Naive thymus-derived CD4-positive, alpha-beta T cell (primary cell): ENCODE measurements at regions not wholly inside any gene's neighbourhood (a gene's known extent, or its start where the extent isn't known, plus 50 kb on each side); places are given as distances from the start of the nearest gene placed in this dataset.

Experiments
- ATAC-seq: fragments of 150-1000 bp; cut with Tn5 transposase; 2 replicates; pipeline ENCODE4 v1.10.0; 2021; ENCODE audit warnings: mild to moderate bottlenecking, moderate library complexity
- CTCF ChIA-PET: fragments of 350-600 bp; sonication (Branson Sonifier 250); formaldehyde crosslinking; loops from one replicate; lab custom pipeline; 2021; ENCODE audit warnings: antibody characterized with exemption; lab: Charles Lee
- POLR2A ChIA-PET: fragments of 350-600 bp; sonication (Branson Sonifier 250); formaldehyde crosslinking; loops from one replicate; lab custom pipeline; 2021; ENCODE audit warnings: antibody characterized with exemption, inconsistent platforms; lab: Charles Lee
- DNase-seq, 9 donors: peaks; one replicate each; pipeline versions ENCODE4 v3.0.0 to v3.0.0-alpha.2; 2020 to 2022; ENCODE audit warnings: mixed read lengths in 1 of 9
- H3K27ac ChIP-seq: one replicate; pipeline ENCODE4 v1.7.0; 2013; ENCODE audit warnings: mild to moderate bottlenecking, low read depth, low read length, moderate library complexity
- H3K27me3 ChIP-seq, 2 donors: one replicate each; pipeline ENCODE4 v1.7.0; 2013; ENCODE audit warnings: low read length in 2 of 2, mild to moderate bottlenecking in 2 of 2, moderate library complexity in 2 of 2; ENCODE audit not compliant: control insufficient read depth in 2 of 2, insufficient read depth in 2 of 2
- H3K36me3 ChIP-seq, 3 experiments: 1 replicate in 2 of 3; 2 replicates in 1 of 3; pipeline ENCODE4 v1.7.0; 2013; ENCODE audit warnings: low read length in 3 of 3, mild to moderate bottlenecking in 3 of 3, moderate library complexity in 1 of 3; ENCODE audit not compliant: insufficient read depth in 3 of 3, control insufficient read depth in 2 of 3
- H3K4me1 ChIP-seq, 2 donors: one replicate each; pipeline ENCODE4 v1.7.0; 2013; ENCODE audit warnings: low read length in 2 of 2, mild to moderate bottlenecking in 2 of 2, moderate library complexity in 1 of 2; ENCODE audit not compliant: control insufficient read depth in 2 of 2, insufficient read depth in 2 of 2
- H3K4me3 ChIP-seq: 2 replicates; pipeline ENCODE4 v1.7.0; 2013; ENCODE audit warnings: mild to moderate bottlenecking, low read length
- H3K9me3 ChIP-seq, 3 experiments: 1 replicate in 2 of 3; 2 replicates in 1 of 3; pipeline ENCODE4 v1.7.0; 2013; ENCODE audit warnings: low read length in 3 of 3; ENCODE audit not compliant: control insufficient read depth in 2 of 3
- H3K27ac Mint-ChIP-seq, 9 donors: one replicate each; pipeline ENCODE4 v1.8.0; 2020 to 2022; ENCODE audit warnings: mixed read lengths in 9 of 9, mild to moderate bottlenecking in 8 of 9, moderate library complexity in 5 of 9, inconsistent platforms in 2 of 9
- H3K27me3 Mint-ChIP-seq, 5 donors: one replicate each; pipeline ENCODE4 v1.8.0; 2021 to 2022; ENCODE audit warnings: mixed read lengths in 5 of 5, mild to moderate bottlenecking in 1 of 5
- H3K36me3 Mint-ChIP-seq, 5 donors: one replicate each; pipeline ENCODE4 v1.8.0; 2020 to 2022; ENCODE audit warnings: mixed read lengths in 5 of 5, mild to moderate bottlenecking in 3 of 5, inconsistent platforms in 1 of 5
- H3K4me1 Mint-ChIP-seq, 7 donors: one replicate each; pipeline ENCODE4 v1.8.0; 2020 to 2022; ENCODE audit warnings: mixed read lengths in 7 of 7, mild to moderate bottlenecking in 3 of 7, inconsistent platforms in 1 of 7
- H3K4me3 Mint-ChIP-seq, 10 donors: one replicate each; pipeline ENCODE4 v1.8.0; 2020 to 2022; ENCODE audit warnings: mild to moderate bottlenecking in 10 of 10, mixed read lengths in 10 of 10, moderate library complexity in 6 of 10, inconsistent platforms in 2 of 10
- H3K9me3 Mint-ChIP-seq, 11 donors: one replicate each; pipeline ENCODE4 v1.8.0; 2020 to 2022; ENCODE audit warnings: mixed read lengths in 11 of 11, mild to moderate bottlenecking in 4 of 11, inconsistent platforms in 1 of 11, moderate library complexity in 1 of 11
- intact Hi-C, 2 donors: fragments of 100-400 bp; cut with micrococcal nuclease; formaldehyde crosslinking; loops; one replicate each; pipeline ENCODE4 v1.15.1; 2023

- ChIA-PET POLR2A (no interaction called here), CTCF (no interaction called here)
- Histone ChIP-seq H3K9me3 (no peaks in the 10 kb centered on the region), H3K36me3 (no peaks in the 10 kb centered on the region), H3K4me1 (no peaks in the 10 kb centered on the region), H3K4me3 (no peak overlapping the region), H3K27ac (no peak overlapping the region), H3K27me3 (no peaks in the 10 kb centered on the region)
- Mint-ChIP-seq H3K27me3 (no peaks in the 10 kb centered on the region), H3K4me3 (no peak overlapping the region), H3K36me3 (peaks cover 0 to 4% (median 0%) of the 10 kb centered on the region in 5 donors), H3K27ac (no peak overlapping the region), H3K9me3 (peaks cover 0 to 10% (median 4%) of the 10 kb centered on the region in 11 donors), H3K4me1 (no peaks in the 10 kb centered on the region)
- DNase-seq: no peak
- ATAC-seq: no peak
- intact Hi-C loops: no loop called here
Measured at GRCh38 chr5:17361331-17361730, 136.7 kb upstream of the TAF11L2 start.

- Histone ChIP-seq H3K4me3 (no peak overlapping the region), H3K27me3 (no peaks in the 10 kb centered on the region), H3K4me1 (no peaks in the 10 kb centered on the region), H3K27ac (no peak overlapping the region), H3K36me3 (no peaks in the 10 kb centered on the region), H3K9me3 (no peaks in the 10 kb centered on the region)
- H3K27me3 Mint-ChIP-seq: no peaks in the 10 kb centered on the region
- ATAC-seq (no peak), DNase-seq (no peak)
- POLR2A ChIA-PET: no interaction called here
- H3K36me3 Mint-ChIP-seq: peaks cover 0 to 4% (median 0%) of the 10 kb centered on the region in 5 donors
- H3K27ac Mint-ChIP-seq: no peak overlapping the region
- no peaks in the 10 kb centered on the region for H3K4me1 Mint-ChIP-seq
- intact Hi-C loops: no loop called here
- H3K9me3 Mint-ChIP-seq: peaks cover 0 to 5% (median 3%) of the 10 kb centered on the region in 11 donors
- H3K4me3 Mint-ChIP-seq: no peak overlapping the region
- CTCF ChIA-PET: no interaction called here
Measured at GRCh38 chr5:17364987-17365810, 132.8 kb upstream of the TAF11L2 start.

- no peak overlapping the region for H3K27ac Mint-ChIP-seq
- CTCF ChIA-PET: no interaction called here
- H3K4me3 Mint-ChIP-seq: no peak overlapping the region
- POLR2A ChIA-PET: no interaction called here
- Histone ChIP-seq H3K9me3 (no peaks in the 10 kb centered on the region), H3K36me3 (no peaks in the 10 kb centered on the region), H3K4me1 (no peaks in the 10 kb centered on the region), H3K4me3 (no peak overlapping the region), H3K27me3 (no peaks in the 10 kb centered on the region), H3K27ac (no peak overlapping the region)
- peaks cover 0 to 8% (median 4%) of the 10 kb centered on the region in 11 donors for H3K9me3 Mint-ChIP-seq
- ATAC-seq (no peak), DNase-seq (no peak)
- no peaks in the 10 kb centered on the region for H3K4me1 Mint-ChIP-seq
- intact Hi-C loops: no loop called here
- H3K27me3 Mint-ChIP-seq: no peaks in the 10 kb centered on the region
- H3K36me3 Mint-ChIP-seq: peaks cover 0 to 4% (median 0%) of the 10 kb centered on the region in 5 donors
Measured at GRCh38 chr5:17365811-17366138, 132.3 kb upstream of the TAF11L2 start.

- peaks cover 0 to 8% (median 4%) of the 10 kb centered on the region in 11 donors for H3K9me3 Mint-ChIP-seq
- Histone ChIP-seq H3K4me1 (no peaks in the 10 kb centered on the region), H3K9me3 (no peaks in the 10 kb centered on the region), H3K27ac (no peak overlapping the region), H3K27me3 (no peaks in the 10 kb centered on the region), H3K4me3 (no peak overlapping the region), H3K36me3 (no peaks in the 10 kb centered on the region)
- ChIA-PET POLR2A (no interaction called here), CTCF (no interaction called here)
- no peak for ATAC-seq
- H3K36me3 Mint-ChIP-seq: peaks cover 0 to 4% (median 0%) of the 10 kb centered on the region in 5 donors
- no peak for DNase-seq
- H3K4me3 Mint-ChIP-seq: no peak overlapping the region
- intact Hi-C loops: no loop called here
- no peaks in the 10 kb centered on the region for H3K4me1 Mint-ChIP-seq
- H3K27ac Mint-ChIP-seq: no peak overlapping the region
- no peaks in the 10 kb centered on the region for H3K27me3 Mint-ChIP-seq
Measured at GRCh38 chr5:17367256-17367840, 130.7 kb upstream of the TAF11L2 start.

GRCh38 chr5:17370651-17371050 lies 127.4 kb upstream of the TAF11L2 start:
- ATAC-seq (no peak), DNase-seq (no peak)
- intact Hi-C loops: no loop called here
- Mint-ChIP-seq H3K27ac (no peak overlapping the region), H3K9me3 (peaks cover 2 to 11% (median 6%) of the 10 kb centered on the region in 11 donors), H3K27me3 (no peaks in the 10 kb centered on the region), H3K36me3 (peaks cover 0 to 4% (median 0%) of the 10 kb centered on the region in 5 donors), H3K4me1 (peaks cover 0 to 2% (median 0%) of the 10 kb centered on the region in 7 donors), H3K4me3 (no peak overlapping the region)
- H3K27ac ChIP-seq: no peak overlapping the region
- POLR2A ChIA-PET: no interaction called here
- no peaks in the 10 kb centered on the region for H3K36me3 ChIP-seq
- no peaks in the 10 kb centered on the region for H3K9me3 ChIP-seq
- CTCF ChIA-PET: no interaction called here
- H3K4me3 ChIP-seq: no peak overlapping the region
- no peaks in the 10 kb centered on the region for H3K27me3 ChIP-seq
- H3K4me1 ChIP-seq: no peaks in the 10 kb centered on the region

- ChIA-PET POLR2A (no interaction called here), CTCF (no interaction called here)
- Mint-ChIP-seq H3K27ac (no peak overlapping the region), H3K4me1 (peaks cover 0 to 2% (median 0%) of the 10 kb centered on the region in 7 donors), H3K27me3 (no peaks in the 10 kb centered on the region), H3K4me3 (no peak overlapping the region), H3K36me3 (no peaks in the 10 kb centered on the region), H3K9me3 (peaks cover 2 to 13% (median 7%) of the 10 kb centered on the region in 11 donors)
- H3K9me3 ChIP-seq: no peaks in the 10 kb centered on the region
- intact Hi-C loops: no loop called here
- no peak for ATAC-seq
- H3K4me3 ChIP-seq: no peak overlapping the region
- H3K36me3 ChIP-seq: no peaks in the 10 kb centered on the region
- H3K27me3 ChIP-seq: no peaks in the 10 kb centered on the region
- DNase-seq: no peak
- no peaks in the 10 kb centered on the region for H3K4me1 ChIP-seq
- no peak overlapping the region for H3K27ac ChIP-seq
Measured at GRCh38 chr5:17373406-17373805, 124.6 kb upstream of the TAF11L2 start.
